Activated T-helper 2 cell treated with anti-CD3 and anti-CD28 coated beads, Interferon-gamma antibody, Interleukin-2, Interleukin-4, amounts not matched to agents 10 μg/mL and 5 μg/mL and 100 μg/mL, durations not matched to agents 14 hours and 24 hours and 36 hours (primary cell): ENCODE measurements at regions not wholly inside any gene's neighbourhood (a gene's known extent, or its start where the extent isn't known, plus 50 kb on each side); places are given as distances from the start of the nearest gene placed in this dataset.

Experiments
- DNase-seq: peaks from one replicate; pipeline ENCODE4 v3.0.0; 2021; ENCODE audit warnings: low spot score
- H3K27ac Mint-ChIP-seq: one replicate; pipeline ENCODE4 v1.8.0; 2021; ENCODE audit warnings: mixed read lengths
- H3K27me3 Mint-ChIP-seq: one replicate; pipeline ENCODE4 v1.8.0; 2021; ENCODE audit warnings: low read depth, mixed read lengths
- H3K36me3 Mint-ChIP-seq: one replicate; pipeline ENCODE4 v1.8.0; 2021; ENCODE audit warnings: low read depth, mixed read lengths
- H3K4me1 Mint-ChIP-seq: one replicate; pipeline ENCODE4 v1.8.0; 2021; ENCODE audit warnings: low read depth, mixed read lengths
- H3K4me3 Mint-ChIP-seq: one replicate; pipeline ENCODE4 v1.8.0; 2021; ENCODE audit warnings: low read depth, mild to moderate bottlenecking, moderate library complexity, mixed read lengths
- H3K9me3 Mint-ChIP-seq: one replicate; pipeline ENCODE4 v1.8.0; 2021; ENCODE audit warnings: mixed read lengths
- intact Hi-C: fragments of 100-400 bp; cut with micrococcal nuclease; formaldehyde crosslinking; loops from one replicate; pipeline ENCODE4 v1.15.1; 2023

DNA sequence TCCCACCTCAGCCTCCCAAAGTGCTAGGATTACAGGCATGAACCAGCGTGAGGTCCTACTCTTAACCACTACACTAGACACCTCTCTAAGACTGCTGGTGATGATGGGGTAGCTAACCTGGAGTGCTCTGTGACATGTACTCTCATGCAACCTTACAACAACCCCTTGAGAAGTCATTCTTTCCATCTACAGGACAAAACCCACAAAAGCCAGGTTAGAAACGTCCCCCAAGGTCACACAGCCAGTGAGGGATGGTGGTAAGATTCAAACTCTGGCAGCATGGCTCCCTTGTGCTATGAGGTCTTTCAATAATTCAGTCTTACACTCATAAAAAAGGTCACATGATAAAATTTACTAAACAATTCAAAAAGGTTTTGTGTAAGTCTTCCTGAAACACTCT lies 94.8 kb upstream of the SERTAD2 start:
- DNase-seq = no peak
- Mint-ChIP-seq H3K4me1 (peaks cover 34% of the 10 kb centered on the region), H3K27ac (peak overlapping the region; percentile 84), H3K9me3 (no peaks in the 10 kb centered on the region), H3K27me3 (no peaks in the 10 kb centered on the region), H3K4me3 (peak overlapping the region; percentile 87), H3K36me3 (peaks cover 2% of the 10 kb centered on the region)
- intact Hi-C loops = no loop called here

GRCh38 chr2:64749446-64749845 lies 95.7 kb upstream of the SERTAD2 start:
- Mint-ChIP-seq H3K27me3 (no peaks in the 10 kb centered on the region), H3K4me1 (peaks cover 32% of the 10 kb centered on the region), H3K36me3 (peaks cover 2% of the 10 kb centered on the region), H3K4me3 (peak overlapping the region; percentile 87), H3K27ac (peak overlapping the region; percentile 96), H3K9me3 (no peaks in the 10 kb centered on the region)
- intact Hi-C loops = no loop called here
- DNase-seq = no peak

- Mint-ChIP-seq H3K9me3 (no peaks in the 10 kb centered on the region), H3K4me3 (peak overlapping the region; percentile 87), H3K4me1 (peaks cover 33% of the 10 kb centered on the region), H3K27me3 (no peaks in the 10 kb centered on the region), H3K36me3 (peaks cover 2% of the 10 kb centered on the region), H3K27ac (peak overlapping the region; percentile 96)
- intact Hi-C loops = loop anchor here (1.0 to 5.0 kb wide), 6 partner anchors 12 to 307 kb away; partner anchors contain the start of gene CEP68
- peak; percentile 29 for DNase-seq
Measured at GRCh38 chr2:64750001-64750816, 96.5 kb upstream of the SERTAD2 start.

- intact Hi-C loops = loop anchor here (1.0 to 5.0 kb wide), 11 partner anchors 13 to 306 kb away; partner anchors contain the start of genes AFTPH and CEP68
- Mint-ChIP-seq H3K4me1 (peaks cover 29% of the 10 kb centered on the region), H3K27me3 (no peaks in the 10 kb centered on the region), H3K4me3 (peak overlapping the region; percentile 87), H3K27ac (peak overlapping the region; percentile 96), H3K36me3 (peaks cover under 1% of the 10 kb centered on the region), H3K9me3 (peaks cover 3% of the 10 kb centered on the region)
- DNase-seq = peak; percentile 98
Measured at GRCh38 chr2:64750817-64751285, 97.1 kb upstream of the SERTAD2 start.

- H3K27me3 Mint-ChIP-seq = no peaks in the 10 kb centered on the region
- peaks cover 24% of the 10 kb centered on the region for H3K4me1 Mint-ChIP-seq
- peaks cover 5% of the 10 kb centered on the region for H3K9me3 Mint-ChIP-seq
- DNase-seq = peak; percentile 97
- peak overlapping the region; percentile 87 for H3K4me3 Mint-ChIP-seq
- intact Hi-C loops = loop anchor here (1.0 to 5.0 kb wide), 8 partner anchors 16 to 306 kb away; partner anchors contain the start of genes AFTPH and CEP68
- no peaks in the 10 kb centered on the region for H3K36me3 Mint-ChIP-seq
- H3K27ac Mint-ChIP-seq = peak overlapping the region; percentile 96
Measured at GRCh38 chr2:64751286-64752260, 97.9 kb upstream of the SERTAD2 start.

DNA sequence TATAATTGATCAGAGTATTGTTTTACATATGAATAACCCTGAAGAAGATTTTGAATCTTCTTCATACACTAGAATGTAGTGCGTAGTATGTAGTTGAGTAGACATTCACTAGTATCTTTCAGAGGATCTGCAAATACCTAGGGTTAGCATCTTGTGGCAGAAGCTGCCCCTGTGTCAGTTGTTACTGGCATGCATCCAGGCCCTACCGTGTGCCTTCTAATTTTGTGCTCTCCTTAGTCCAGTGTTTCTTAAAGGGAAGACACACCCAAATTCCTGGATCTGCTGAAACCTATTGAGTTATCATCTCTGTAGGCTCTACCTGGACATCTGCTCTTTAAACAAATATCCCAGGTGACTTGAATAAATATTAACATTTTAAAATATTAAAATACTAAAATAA lies 99.7 kb upstream of the SERTAD2 start:
- Mint-ChIP-seq H3K27ac (no peak overlapping the region), H3K9me3 (peaks cover 5% of the 10 kb centered on the region), H3K4me1 (peaks cover 23% of the 10 kb centered on the region), H3K4me3 (no peak overlapping the region), H3K27me3 (no peaks in the 10 kb centered on the region), H3K36me3 (no peaks in the 10 kb centered on the region)
- intact Hi-C loops = loop anchor here (5.0 kb wide), 2 partner anchors 161 to 304 kb away; partner anchors contain the start of gene CEP68
- DNase-seq = no peak

DNA sequence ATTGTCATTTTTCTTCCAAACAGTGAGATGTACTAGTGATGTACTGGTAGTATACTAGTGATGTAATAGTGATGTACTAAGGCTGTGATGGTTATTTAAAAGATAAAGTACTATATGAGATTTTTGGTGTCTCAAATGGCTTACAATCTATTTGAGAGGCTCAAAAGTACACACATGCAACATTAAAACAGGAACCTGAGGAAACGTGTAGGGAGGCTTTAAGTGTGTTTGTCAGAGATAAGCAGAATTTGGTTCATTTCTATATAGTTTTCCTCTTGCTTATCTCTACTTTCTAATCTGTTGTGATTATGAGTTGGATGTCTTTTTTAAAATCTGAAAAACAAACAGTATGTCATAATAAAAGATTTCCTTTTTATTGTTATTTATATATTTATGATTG lies 100.9 kb upstream of the SERTAD2 start:
- no peaks in the 10 kb centered on the region for H3K36me3 Mint-ChIP-seq
- no peak for DNase-seq
- intact Hi-C loops = loop anchor here (5.0 kb wide), 2 partner anchors 162 to 303 kb away; partner anchors contain the start of gene CEP68
- H3K9me3 Mint-ChIP-seq = peaks cover 5% of the 10 kb centered on the region
- no peak overlapping the region for H3K27ac Mint-ChIP-seq
- H3K4me3 Mint-ChIP-seq = no peak overlapping the region
- no peaks in the 10 kb centered on the region for H3K27me3 Mint-ChIP-seq
- peaks cover 14% of the 10 kb centered on the region for H3K4me1 Mint-ChIP-seq

- Mint-ChIP-seq H3K4me3 (no peak overlapping the region), H3K9me3 (peaks cover 5% of the 10 kb centered on the region), H3K27me3 (no peaks in the 10 kb centered on the region), H3K27ac (no peak overlapping the region), H3K36me3 (no peaks in the 10 kb centered on the region), H3K4me1 (peaks cover 14% of the 10 kb centered on the region)
- DNase-seq = no peak
- intact Hi-C loops = no loop called here
Measured at GRCh38 chr2:64757126-64757525, 103.4 kb upstream of the SERTAD2 start.

- Mint-ChIP-seq H3K4me3 (no peak overlapping the region), H3K27ac (no peak overlapping the region), H3K9me3 (peaks cover 5% of the 10 kb centered on the region), H3K4me1 (peaks cover 22% of the 10 kb centered on the region), H3K36me3 (no peaks in the 10 kb centered on the region), H3K27me3 (peaks cover 2% of the 10 kb centered on the region)
- intact Hi-C loops = no loop called here
- no peak for DNase-seq
Measured at GRCh38 chr2:64760128-64760527, 106.4 kb upstream of the SERTAD2 start.

DNA sequence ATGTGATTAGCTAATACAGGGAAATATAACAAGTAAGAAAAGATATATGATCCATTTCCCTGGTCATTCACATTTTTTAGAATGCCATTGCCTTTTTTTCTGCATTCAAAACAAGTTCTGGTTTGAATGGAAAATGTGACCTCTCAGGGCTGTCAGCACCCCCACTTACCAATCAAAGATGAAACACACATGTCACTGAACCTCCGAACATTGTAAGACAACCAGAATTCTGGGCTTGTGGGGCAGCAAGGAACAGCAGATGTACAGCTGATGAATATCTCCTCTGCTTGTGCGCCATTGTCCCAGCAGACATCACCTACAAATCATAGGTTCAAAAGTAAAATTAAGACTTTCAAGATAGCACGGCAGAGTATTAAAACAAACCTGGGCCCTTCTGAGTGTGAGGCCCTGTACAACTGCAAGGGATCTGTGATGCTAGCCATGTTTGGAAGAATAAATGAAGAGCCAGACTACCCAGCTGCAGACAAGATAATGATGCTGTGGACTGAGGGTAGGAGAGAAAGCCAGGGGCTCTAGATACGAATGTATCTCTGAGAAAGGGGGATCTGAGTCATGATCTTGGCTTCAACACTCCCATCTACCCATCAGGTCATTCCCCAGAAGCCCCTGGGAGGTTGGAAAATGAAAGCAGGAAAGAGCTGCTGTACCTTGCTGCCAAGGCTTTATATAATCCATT lies 108.7 kb upstream of the SERTAD2 start:
- no peaks in the 10 kb centered on the region for H3K36me3 Mint-ChIP-seq
- no peak overlapping the region for H3K4me3 Mint-ChIP-seq
- H3K9me3 Mint-ChIP-seq = no peaks in the 10 kb centered on the region
- intact Hi-C loops = no loop called here
- peaks cover 38% of the 10 kb centered on the region for H3K4me1 Mint-ChIP-seq
- H3K27ac Mint-ChIP-seq = no peak overlapping the region
- DNase-seq = no peak
- H3K27me3 Mint-ChIP-seq = peaks cover 2% of the 10 kb centered on the region

DNA sequence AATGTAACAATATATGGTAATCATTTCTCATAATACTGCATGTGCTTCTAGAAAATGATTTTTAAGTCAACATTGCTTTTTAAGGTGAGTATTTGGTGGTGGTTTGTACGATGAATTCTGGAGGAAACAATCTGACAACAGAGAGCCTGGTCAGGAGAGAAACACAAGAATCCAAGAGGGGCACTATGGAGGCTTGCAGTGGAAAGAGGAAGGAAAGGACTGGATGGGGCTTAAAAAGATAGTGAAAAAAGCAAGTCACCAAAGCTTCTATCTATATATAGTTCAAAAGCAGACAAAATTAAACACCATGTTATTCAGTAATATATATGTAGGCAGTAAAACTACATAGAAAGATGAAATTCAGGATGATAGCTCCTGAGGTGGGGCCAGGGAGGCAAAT lies 109.4 kb upstream of the SERTAD2 start:
- Mint-ChIP-seq H3K9me3 (no peaks in the 10 kb centered on the region), H3K4me1 (peaks cover 41% of the 10 kb centered on the region), H3K27ac (no peak overlapping the region), H3K27me3 (peaks cover 2% of the 10 kb centered on the region), H3K36me3 (no peaks in the 10 kb centered on the region), H3K4me3 (no peak overlapping the region)
- no peak for DNase-seq
- intact Hi-C loops = no loop called here
